IgD-negative memory B cell (primary cell): ENCODE measurements at regions not wholly inside any gene's neighbourhood (a gene's known extent, or its start where the extent isn't known, plus 50 kb on each side); places are given as distances from the start of the nearest gene placed in this dataset.

Source experiments
- H3K27ac Mint-ChIP-seq, 3 donors: one replicate each; pipeline ENCODE4 v1.8.0; 2020 to 2022; ENCODE audit warnings: mild to moderate bottlenecking in 3 of 3, mixed read lengths in 3 of 3, moderate library complexity in 1 of 3
- H3K27me3 Mint-ChIP-seq: one replicate; pipeline ENCODE4 v1.8.0; 2021; ENCODE audit warnings: mixed read lengths
- H3K36me3 Mint-ChIP-seq: one replicate; pipeline ENCODE4 v1.8.0; 2020; ENCODE audit warnings: mild to moderate bottlenecking, mixed read lengths
- H3K4me1 Mint-ChIP-seq, 3 donors: one replicate each; pipeline ENCODE4 v1.8.0; 2020 to 2022; ENCODE audit warnings: mixed read lengths in 3 of 3, mild to moderate bottlenecking in 1 of 3
- H3K4me3 Mint-ChIP-seq, 4 donors: one replicate each; pipeline ENCODE4 v1.8.0; 2020 to 2022; ENCODE audit warnings: mild to moderate bottlenecking in 4 of 4, mixed read lengths in 4 of 4, moderate library complexity in 3 of 4
- H3K9me3 Mint-ChIP-seq, 3 donors: one replicate each; pipeline ENCODE4 v1.8.0; 2020 to 2021; ENCODE audit warnings: mixed read lengths in 3 of 3, mild to moderate bottlenecking in 1 of 3

DNA sequence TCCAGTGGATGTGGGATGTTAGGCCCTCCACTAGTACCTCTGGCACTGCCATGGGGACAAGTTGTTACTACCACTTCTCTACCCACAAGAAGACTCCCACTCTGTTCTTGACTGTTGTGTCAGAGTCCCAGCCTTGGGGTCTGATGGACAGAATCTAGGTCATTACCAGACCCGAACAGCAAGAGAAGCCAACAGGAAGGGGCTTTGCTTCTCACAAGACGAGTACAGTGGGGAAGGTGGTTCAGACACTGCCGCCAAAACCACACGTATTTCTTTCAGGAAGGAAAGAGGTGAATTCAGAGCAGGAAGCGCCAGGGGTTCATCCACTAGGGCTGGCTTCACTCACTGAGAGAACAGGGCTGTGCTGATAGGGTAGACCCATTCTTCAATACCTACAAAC is 161.3 kb upstream of the KIT start:
- no peaks in the 10 kb centered on the region for H3K4me1 Mint-ChIP-seq
- H3K4me3 Mint-ChIP-seq = no peak overlapping the region
- H3K27me3 Mint-ChIP-seq = peaks cover 5% of the 10 kb centered on the region
- H3K36me3 Mint-ChIP-seq = peaks cover 3% of the 10 kb centered on the region
- no peaks in the 10 kb centered on the region for H3K9me3 Mint-ChIP-seq
- no peak overlapping the region for H3K27ac Mint-ChIP-seq

DNA sequence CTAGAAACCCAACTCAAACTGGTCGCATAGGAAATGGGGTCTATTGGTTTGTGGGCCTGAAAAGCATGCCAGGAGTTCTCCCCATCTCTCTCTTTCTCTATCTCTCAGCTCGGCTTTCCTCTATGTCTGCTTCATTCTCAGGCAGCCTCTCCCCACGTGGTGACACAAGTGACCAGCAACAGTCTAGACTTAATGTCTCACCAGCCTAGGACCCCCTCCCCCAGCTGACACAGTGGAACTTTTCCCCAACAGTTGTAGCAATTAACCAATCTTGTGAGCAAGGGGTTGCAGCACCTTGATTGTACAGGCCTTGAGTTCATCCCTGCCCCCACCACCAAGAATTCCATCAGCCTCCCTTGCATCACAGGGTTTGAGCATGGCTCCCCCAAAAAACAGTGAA is 159.8 kb upstream of the KIT start:
- H3K36me3 Mint-ChIP-seq = peaks cover 3% of the 10 kb centered on the region
- no peak overlapping the region for H3K4me3 Mint-ChIP-seq
- H3K27me3 Mint-ChIP-seq = peaks cover 5% of the 10 kb centered on the region
- no peak overlapping the region for H3K27ac Mint-ChIP-seq
- H3K9me3 Mint-ChIP-seq = no peaks in the 10 kb centered on the region
- no peaks in the 10 kb centered on the region for H3K4me1 Mint-ChIP-seq

DNA sequence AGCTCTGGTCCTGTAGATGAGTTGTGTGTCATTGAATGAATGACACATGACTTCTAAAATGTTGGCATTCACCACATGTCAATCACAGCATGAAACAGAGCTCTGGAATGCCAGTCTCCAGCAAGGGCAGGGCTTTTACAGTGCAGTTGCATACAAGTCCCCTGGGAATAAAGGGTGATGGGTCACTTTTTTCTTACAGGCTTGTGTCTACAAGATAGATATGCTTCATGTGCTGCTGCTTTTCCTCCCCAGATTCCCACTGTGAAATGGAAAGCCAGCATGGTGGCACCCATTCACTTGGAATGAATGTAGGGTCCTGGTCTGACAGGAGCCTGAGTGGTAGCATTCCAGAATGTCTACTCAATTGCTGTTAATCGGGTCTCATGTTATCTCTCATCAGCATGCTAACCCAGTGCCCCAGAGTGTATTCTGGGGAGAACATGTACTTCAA is 159.1 kb upstream of the KIT start:
- Mint-ChIP-seq H3K27me3 (peaks cover 5% of the 10 kb centered on the region), H3K4me1 (no peaks in the 10 kb centered on the region), H3K4me3 (no peak overlapping the region), H3K9me3 (no peaks in the 10 kb centered on the region), H3K36me3 (peaks cover 3% of the 10 kb centered on the region), H3K27ac (no peak overlapping the region)

DNA sequence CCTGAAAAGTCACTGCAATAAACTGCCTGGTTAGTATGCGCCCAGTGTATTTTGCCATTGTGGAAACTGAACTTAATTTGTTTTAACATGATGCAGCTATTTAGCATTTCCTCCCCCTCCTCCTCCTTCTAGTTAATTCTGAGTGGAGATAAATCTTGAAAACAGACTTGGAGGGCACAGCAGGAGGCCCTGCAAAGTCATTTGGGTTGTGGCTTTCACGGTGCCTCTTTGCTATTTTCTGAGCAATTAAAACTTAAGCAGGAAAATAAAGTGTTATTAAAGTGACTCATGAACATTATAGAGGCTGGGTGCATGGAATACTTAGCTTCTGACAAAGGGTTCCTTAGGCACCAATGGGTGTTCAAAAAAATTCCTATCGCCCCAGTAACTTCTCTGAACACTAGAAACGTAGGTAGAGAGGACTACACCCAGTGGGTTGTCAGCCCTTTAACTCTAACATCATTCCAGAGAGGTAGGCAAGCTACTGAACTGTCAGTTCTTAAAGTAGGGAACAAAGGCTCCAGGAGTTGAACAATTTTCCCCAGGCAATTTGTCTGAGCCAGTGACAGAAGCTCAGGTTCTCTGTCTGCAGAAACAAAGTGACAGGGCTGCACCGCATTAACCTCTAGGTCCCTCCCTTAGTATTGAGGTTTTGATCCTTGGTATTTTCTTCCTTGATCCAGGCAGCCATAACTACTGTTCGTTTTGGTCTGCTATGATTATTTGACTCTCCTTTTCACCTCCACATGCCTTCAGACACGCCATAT is 158.3 kb upstream of the KIT start:
- Mint-ChIP-seq H3K27me3 (peaks cover 5% of the 10 kb centered on the region), H3K4me1 (no peaks in the 10 kb centered on the region), H3K4me3 (no peak overlapping the region), H3K36me3 (peaks cover 3% of the 10 kb centered on the region), H3K27ac (peak overlapping the region in 1 of 3 donors; percentile 1), H3K9me3 (no peaks in the 10 kb centered on the region)

DNA sequence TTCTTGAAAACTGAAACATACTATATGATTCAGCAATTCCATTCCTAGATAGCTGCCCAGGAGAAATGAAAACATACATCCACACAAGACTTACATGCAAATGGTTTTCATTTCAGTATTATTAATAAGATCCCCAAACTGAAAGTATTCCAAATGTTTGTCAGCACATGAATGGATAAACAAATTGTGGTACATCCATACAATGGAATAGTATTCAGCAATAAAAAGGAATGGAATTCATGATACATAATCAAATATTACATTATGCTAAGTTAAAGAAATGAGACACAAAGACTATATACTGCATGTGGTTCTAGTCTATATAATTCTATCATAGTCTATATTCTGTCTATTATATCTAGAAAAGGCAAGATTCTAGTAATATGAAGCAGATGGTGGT is 152.4 kb upstream of the KIT start:
- Mint-ChIP-seq H3K27ac (no peak overlapping the region), H3K36me3 (no peaks in the 10 kb centered on the region), H3K9me3 (peaks cover 0 to 9% (median 0%) of the 10 kb centered on the region in 3 donors), H3K4me1 (no peaks in the 10 kb centered on the region), H3K27me3 (no peaks in the 10 kb centered on the region), H3K4me3 (no peak overlapping the region)

DNA sequence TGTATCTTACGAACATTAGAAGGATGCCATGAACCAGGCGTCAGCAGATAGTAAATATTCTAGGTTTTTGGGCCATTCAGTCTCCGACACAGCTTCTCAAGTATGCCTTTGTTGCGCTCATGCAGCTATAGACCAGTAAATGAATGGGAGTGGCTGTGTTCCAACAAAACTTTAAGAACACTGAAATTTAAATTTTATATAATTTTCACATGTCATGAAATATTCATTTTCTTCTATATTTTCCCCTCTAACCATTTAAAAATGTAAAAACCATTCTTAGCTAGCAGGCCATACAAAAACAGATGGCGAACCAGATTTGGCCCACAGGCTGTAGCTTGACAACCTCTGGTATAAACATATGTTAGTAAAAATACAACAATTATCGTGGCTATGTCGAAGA is 151.8 kb upstream of the KIT start:
- peaks cover 0 to 9% (median 0%) of the 10 kb centered on the region in 3 donors for H3K9me3 Mint-ChIP-seq
- H3K27ac Mint-ChIP-seq = no peak overlapping the region
- no peaks in the 10 kb centered on the region for H3K4me1 Mint-ChIP-seq
- no peak overlapping the region for H3K4me3 Mint-ChIP-seq
- H3K36me3 Mint-ChIP-seq = no peaks in the 10 kb centered on the region
- H3K27me3 Mint-ChIP-seq = no peaks in the 10 kb centered on the region

DNA sequence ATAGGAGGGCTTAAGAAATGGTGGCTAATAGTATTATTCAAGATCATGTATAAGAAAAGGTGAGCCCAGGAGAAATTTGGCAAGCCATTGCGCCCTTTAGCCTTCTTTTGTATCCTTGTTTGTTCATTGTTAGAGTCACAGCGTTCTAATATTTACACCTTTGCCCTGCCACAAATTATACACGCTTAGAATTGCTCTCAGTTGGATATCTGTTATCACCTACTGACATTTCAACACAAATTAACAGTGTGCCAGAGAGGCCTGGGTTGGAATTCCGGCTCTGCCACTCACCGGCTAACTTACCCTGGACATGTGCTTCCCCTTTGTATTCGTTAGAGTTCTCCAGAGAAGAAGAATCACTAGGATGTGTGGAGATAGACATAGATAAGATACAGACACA is 148.7 kb upstream of the KIT start:
- H3K4me1 Mint-ChIP-seq = no peaks in the 10 kb centered on the region
- H3K27ac Mint-ChIP-seq = no peak overlapping the region
- H3K9me3 Mint-ChIP-seq = peaks cover 0 to 9% (median 0%) of the 10 kb centered on the region in 3 donors
- H3K36me3 Mint-ChIP-seq = no peaks in the 10 kb centered on the region
- no peak overlapping the region for H3K4me3 Mint-ChIP-seq
- no peaks in the 10 kb centered on the region for H3K27me3 Mint-ChIP-seq

DNA sequence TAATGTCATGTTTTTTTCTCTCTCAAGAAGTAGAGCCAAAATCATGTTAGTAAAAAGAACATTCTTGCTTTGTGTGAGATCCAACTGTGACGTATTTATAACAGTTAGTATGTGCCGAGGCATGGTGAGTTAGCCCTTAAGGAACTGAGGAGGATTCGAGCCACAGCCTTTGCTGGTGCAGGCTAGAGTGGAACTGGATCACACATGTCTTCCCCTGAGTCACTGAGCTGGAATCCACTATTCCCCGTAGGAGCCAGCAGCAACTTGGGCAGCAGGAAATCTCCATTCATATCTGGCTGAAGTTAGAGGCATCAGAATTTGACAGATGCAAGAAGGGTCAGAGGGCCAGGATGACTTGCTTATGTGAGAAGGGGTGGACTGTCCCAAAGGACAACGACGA is 144.6 kb upstream of the KIT start:
- Mint-ChIP-seq H3K4me1 (no peaks in the 10 kb centered on the region), H3K9me3 (peaks cover 0 to 2% (median 0%) of the 10 kb centered on the region in 3 donors), H3K27me3 (no peaks in the 10 kb centered on the region), H3K27ac (no peak overlapping the region), H3K36me3 (no peaks in the 10 kb centered on the region), H3K4me3 (no peak overlapping the region)

DNA sequence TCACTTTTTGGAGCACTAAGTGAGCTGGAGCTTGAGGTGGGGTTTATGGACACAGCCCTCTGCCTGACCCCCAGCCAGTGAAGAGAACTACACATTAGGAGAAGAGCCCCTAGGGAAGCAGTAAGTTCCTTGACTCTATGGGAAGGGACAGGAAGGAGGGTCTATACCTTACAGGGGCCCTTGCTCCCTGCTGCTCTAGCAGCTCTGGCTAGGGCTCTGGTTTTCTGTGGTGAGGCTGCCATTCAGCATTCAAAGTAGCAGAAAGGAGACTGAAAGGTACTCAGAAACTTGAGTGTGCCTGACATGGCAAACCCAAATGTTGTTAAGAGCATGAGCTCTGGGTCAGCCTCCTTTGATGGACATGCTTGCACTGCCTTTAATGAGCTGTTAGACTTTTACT is 144.0 kb upstream of the KIT start:
- H3K27ac Mint-ChIP-seq = no peak overlapping the region
- H3K4me3 Mint-ChIP-seq = no peak overlapping the region
- no peaks in the 10 kb centered on the region for H3K4me1 Mint-ChIP-seq
- no peaks in the 10 kb centered on the region for H3K36me3 Mint-ChIP-seq
- H3K27me3 Mint-ChIP-seq = no peaks in the 10 kb centered on the region
- H3K9me3 Mint-ChIP-seq = peaks cover 0 to 2% (median 0%) of the 10 kb centered on the region in 3 donors

DNA sequence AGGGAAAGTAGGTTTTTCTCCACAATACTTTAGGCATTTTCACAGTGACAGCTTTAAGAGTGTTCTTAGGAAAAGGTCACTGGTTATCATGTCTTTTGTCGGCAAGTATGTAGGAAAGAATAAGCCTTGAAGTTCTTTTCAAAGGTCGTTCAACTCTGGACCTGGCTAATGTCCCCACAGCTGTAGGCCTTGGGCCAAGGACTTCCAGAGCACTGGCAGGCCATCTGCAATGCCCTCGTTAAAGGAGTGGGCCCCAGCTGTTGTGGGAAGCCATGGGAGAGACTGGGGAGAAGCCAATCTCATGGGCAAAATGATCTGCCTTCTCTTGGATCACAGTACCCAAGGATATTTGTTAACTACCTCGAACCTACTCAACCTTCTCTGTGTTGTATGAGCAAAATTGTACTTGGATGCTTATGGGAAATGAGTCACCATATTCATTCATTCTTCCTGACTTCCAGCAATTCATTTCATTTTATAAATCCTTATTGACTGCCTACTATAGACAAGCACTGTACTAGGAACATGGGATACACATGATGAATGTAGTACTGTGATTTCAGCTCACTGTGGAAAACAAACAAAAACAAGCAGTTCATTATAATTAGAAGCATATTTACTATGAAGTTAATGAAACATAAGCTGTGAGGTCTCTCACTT is 141.1 kb upstream of the KIT start:
- Mint-ChIP-seq H3K27me3 (no peaks in the 10 kb centered on the region), H3K4me3 (no peak overlapping the region), H3K9me3 (peaks cover 0 to 2% (median 0%) of the 10 kb centered on the region in 3 donors), H3K36me3 (no peaks in the 10 kb centered on the region), H3K27ac (no peak overlapping the region), H3K4me1 (no peaks in the 10 kb centered on the region)

DNA sequence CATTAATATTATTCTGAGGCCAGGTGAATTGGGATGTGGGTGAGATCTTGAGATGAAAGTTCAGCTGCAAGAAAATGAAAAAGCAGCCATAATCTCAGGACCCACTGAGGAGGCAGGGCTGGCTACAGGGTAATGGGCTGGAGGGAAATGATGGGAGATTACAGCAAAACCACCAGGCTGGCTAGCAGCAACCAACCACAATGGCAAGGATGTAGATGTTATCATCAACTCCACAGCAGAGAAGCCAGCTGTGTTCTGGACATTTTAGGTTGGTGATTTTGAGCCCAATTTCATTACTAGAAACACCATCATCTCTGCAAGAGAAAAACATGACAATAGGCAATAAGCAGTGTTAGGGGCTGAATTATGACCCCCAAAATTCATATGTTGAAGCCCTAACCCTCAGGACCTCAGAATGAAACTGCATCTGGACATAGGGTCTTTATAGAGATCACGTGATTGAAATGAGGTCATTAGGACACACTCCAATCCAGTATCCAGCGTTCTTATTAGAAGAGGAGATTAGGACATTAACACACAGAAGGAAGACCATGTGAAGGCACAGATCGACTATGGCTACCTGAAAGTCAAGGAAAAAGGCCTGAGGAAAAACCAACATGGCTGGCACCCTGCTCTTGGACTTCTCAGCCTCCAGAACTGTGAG is 139.8 kb upstream of the KIT start:
- no peaks in the 10 kb centered on the region for H3K36me3 Mint-ChIP-seq
- H3K27ac Mint-ChIP-seq = no peak overlapping the region

DNA sequence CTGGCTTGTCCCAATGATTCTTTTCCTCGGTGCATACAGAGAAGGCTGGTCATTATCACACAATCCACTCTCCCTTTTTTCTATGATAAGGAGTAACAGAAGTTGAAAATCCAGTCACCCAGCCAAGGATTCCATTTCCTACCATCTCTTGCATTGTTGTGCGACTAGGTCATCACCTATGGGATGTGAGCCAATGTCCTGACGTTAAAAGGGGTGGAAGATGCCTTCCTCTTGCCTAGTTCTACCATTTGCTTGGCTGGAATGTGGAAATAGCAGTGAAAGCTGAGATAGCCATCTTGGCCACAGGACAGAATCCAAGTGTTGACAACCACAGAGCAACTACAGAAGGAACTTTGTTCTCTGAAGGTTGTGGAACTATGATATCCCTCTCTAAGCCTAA is 132.2 kb upstream of the KIT start:
- Mint-ChIP-seq H3K27me3 (no peaks in the 10 kb centered on the region), H3K9me3 (peaks cover 0 to 2% (median 0%) of the 10 kb centered on the region in 3 donors), H3K36me3 (peaks cover 2% of the 10 kb centered on the region), H3K4me1 (no peaks in the 10 kb centered on the region), H3K27ac (no peak overlapping the region), H3K4me3 (no peak overlapping the region)

More for the DNA sequence above, 139.8 kb upstream of the KIT start:
- no peaks in the 10 kb centered on the region for H3K4me1 Mint-ChIP-seq
- peaks cover 0 to 2% (median 0%) of the 10 kb centered on the region in 3 donors for H3K9me3 Mint-ChIP-seq
- H3K27me3 Mint-ChIP-seq = no peaks in the 10 kb centered on the region
- no peak overlapping the region for H3K4me3 Mint-ChIP-seq

DNA sequence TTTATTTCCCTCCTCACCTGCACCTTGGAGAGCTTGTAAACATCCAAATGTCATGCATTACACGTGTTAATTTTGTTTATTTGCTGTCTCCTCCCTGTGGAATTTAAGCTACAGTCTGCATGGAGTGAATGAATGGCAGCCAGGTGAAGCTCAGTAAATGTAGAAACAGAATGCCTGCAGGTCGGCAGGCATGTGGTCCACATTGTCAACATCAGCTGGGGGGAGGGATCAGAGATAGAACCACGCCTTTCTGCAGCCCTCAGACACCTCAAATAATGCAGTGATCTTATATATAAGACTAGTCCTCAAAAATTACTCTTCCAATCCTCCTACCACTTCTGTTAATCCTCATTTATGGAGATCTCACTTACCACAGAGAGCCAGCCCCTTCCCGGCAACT is 131.2 kb upstream of the KIT start:
- Mint-ChIP-seq H3K27me3 (no peaks in the 10 kb centered on the region), H3K36me3 (peaks cover 2% of the 10 kb centered on the region), H3K4me1 (no peaks in the 10 kb centered on the region), H3K4me3 (no peak overlapping the region), H3K27ac (no peak overlapping the region), H3K9me3 (peaks cover 0 to 2% (median 0%) of the 10 kb centered on the region in 3 donors)

DNA sequence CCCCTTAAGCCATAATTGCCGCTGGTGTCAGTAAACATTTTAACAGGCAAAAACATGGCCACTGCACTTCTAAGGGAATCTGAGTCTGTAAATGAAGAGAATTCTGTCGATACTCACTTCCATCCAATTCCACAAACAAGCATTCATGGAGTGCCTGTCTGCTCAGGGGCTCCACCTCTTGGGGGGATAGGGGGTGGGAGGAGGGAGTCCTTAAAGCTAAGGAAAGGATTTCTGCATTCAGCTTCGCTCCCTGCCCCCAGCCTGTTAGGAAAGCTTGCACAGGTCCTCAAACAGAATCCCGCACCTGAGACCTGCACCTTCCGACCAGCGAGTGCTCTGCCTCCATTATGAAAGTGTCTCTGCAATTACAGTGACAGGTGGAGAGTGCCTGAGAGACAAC is 130.2 kb upstream of the KIT start:
- Mint-ChIP-seq H3K27me3 (no peaks in the 10 kb centered on the region), H3K4me1 (no peaks in the 10 kb centered on the region), H3K36me3 (peaks cover 2% of the 10 kb centered on the region), H3K4me3 (no peak overlapping the region), H3K9me3 (peaks cover 0 to 2% (median 2%) of the 10 kb centered on the region in 3 donors), H3K27ac (no peak overlapping the region)

DNA sequence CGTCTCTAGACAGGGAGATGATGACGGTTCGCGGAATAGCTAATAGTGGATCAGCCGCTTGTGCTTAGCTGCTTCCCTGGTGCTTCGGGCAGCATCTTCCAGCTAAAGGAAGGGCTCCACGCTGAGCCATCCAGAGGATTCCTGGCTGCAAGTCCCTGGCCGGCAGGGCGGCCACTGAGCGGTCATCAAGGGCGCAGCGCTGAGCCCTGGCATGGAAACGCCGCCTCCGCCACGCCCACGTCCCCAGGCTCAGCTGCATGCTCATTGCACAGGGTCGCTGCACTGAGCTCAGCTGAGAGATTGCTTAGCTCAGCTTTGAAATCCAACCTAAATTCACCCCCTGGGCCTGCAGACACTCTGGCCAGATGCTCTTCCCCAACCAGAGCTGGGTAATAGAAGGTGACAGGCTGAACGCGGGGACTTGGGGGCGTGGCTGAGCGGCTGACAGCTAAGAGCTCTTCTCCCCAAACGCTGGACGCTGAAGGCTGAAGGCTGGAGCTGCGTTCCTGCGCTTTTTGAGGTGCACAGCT is 118.2 kb upstream of the KIT start:
- H3K27me3 Mint-ChIP-seq = peaks cover 6% of the 10 kb centered on the region
- H3K9me3 Mint-ChIP-seq = no peaks in the 10 kb centered on the region
- no peak overlapping the region for H3K27ac Mint-ChIP-seq
- H3K4me3 Mint-ChIP-seq = peak overlapping the region in 3 of 4 donors; percentile 14 to 45 (median 26)
- peaks cover 0 to 1% (median 0%) of the 10 kb centered on the region in 3 donors for H3K4me1 Mint-ChIP-seq
- no peaks in the 10 kb centered on the region for H3K36me3 Mint-ChIP-seq
